Epithelial cell of prostate (primary cell): ENCODE measurements at regions not wholly inside any gene's neighbourhood (a gene's known extent, or its start where the extent isn't known, plus 50 kb on each side); places are given as distances from the start of the nearest gene placed in this dataset.
A peak's percentile ranks its signal among the peaks of the same experiment; 100 is the strongest.
"Not testable (repeated sequence)": the region's sequence is repeated elsewhere in the genome, so short reads cannot be mapped to it uniquely, and the experiment has no call there.

Experiments used
- DNase-seq: peaks from one replicate; pipeline ENCODE4 v3.0.0-alpha.2; 2011; ENCODE audit warnings: low read depth, low spot score
- H3K27ac ChIP-seq: fragments of 450-650 bp; 2 replicates; pipeline ENCODE4 v1.5.1; 2017; ENCODE audit warnings: mild to moderate bottlenecking

GRCh38 chr1:67525053-67525760 lies 95.0 kb upstream of the SERBP1 start:
- no peak for DNase-seq
- H3K27ac ChIP-seq: peak overlapping the region; percentile 44

DNA sequence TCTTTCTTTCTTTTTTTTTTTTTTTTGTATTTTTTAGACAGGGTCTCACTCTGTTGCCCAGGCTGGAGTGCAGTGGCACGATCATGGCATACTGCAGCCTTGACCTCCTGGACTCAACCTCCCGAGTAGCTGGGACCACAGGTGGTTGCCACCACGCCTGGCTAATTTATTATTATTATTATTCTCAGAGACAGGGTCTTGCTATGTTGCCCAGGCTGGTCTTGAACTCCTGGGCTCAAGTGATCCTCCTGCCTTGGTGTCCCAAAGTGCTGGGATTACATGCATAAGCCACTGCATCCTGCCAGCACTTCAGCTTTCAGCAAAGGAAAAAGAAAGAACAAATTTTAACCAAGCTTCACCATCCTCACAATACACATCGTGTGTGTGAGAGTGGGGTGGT lies 97.9 kb upstream of the SERBP1 start:
- H3K27ac ChIP-seq: no peak overlapping the region

GRCh38 chr1:67530071-67530470 lies 99.9 kb upstream of the SERBP1 start:
- H3K27ac ChIP-seq: peak overlapping the region; percentile 69
- DNase-seq: no peak

More for the DNA sequence above, 97.9 kb upstream of the SERBP1 start:
- DNase-seq: no peak

- H3K27ac ChIP-seq: no peak overlapping the region
- no peak for DNase-seq
These were observed 102.4 kb upstream of the SERBP1 start for GRCh38 chr1:67532452-67533216.

- no peak for DNase-seq
- H3K27ac ChIP-seq: peak overlapping the region; percentile 43
These were observed 104.4 kb upstream of the SERBP1 start for GRCh38 chr1:67534627-67535065.

- no peak for DNase-seq
- H3K27ac ChIP-seq: peak overlapping the region; percentile 43
These were observed 105.3 kb upstream of the SERBP1 start for GRCh38 chr1:67535474-67535873.

GRCh38 chr1:67536957-67537666 lies 106.9 kb upstream of the SERBP1 start:
- no peak for DNase-seq
- no peak overlapping the region for H3K27ac ChIP-seq

DNA sequence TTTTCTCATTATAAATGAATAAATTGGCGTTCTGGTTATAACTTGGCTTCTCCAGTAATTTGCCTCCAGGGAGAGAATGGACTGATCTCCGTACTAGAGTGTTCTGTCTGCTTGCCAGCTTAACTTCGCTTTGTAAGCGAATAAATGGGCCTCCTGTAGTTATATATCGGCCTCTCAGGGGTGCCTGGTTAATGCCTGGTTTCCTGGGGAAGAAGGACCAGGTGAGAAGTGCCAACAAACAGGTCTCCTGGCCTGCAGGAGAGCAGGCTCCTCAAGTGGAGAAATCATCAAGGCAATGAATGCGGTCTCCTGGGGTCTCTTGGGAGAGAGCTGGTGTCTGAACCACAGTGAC lies 107.4 kb upstream of the SERBP1 start:
- no peak overlapping the region for H3K27ac ChIP-seq
- no peak for DNase-seq

DNA sequence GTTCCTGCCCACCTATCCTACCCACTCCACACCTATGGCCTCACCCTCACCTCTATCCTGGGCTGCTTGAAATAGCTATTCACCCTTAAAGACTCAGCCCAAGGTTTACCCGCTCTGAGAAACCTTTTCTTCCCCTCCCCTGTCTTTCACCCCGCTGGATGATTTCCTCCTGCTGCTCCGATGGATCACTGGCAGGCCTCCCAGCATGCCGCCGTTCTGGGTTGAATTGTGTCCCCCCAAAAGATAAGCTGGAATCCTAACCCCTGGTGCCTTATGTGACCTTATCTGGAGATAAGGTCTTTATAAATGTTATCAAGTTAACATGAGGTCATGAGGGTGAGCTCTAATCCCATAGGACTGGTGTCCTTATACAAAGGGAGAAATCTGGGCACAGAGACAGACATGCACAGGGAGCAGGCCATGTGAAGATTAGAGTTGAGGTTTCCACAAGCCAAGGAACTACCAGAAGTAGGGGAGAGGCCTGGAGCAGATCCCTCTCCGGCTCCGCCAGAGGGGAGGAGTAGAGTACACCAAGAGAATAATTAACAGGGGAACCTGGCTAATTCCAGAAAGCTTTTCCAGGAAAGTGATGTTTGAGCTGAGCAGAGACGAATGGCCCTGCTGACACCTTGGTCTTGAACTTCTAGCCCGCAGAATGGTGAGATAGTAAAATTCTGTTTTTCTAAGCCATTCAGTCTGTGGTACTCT lies 110.0 kb upstream of the SERBP1 start:
- no peak for DNase-seq

DNA sequence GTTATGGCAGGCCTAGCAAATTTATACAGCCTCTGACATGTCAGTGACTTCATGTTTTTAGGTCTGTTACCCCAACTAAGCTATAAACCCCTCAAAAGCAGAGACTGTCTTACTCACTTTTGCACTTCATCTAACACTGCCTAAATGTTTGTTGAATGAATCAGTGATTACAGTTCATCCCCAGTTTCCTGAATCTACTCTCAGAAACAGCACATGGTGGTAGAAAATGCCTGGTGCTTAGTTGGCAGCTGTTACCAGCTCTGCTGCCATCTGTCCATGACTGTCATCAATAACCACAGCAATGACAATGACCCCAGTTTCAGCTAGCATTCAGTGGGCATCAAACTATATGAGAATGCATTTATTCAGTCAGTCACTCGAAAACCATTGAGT lies 110.5 kb upstream of the SERBP1 start:
- DNase-seq: no peak
- H3K27ac ChIP-seq: peak overlapping the region; percentile 28

More for the DNA sequence above, 110.0 kb upstream of the SERBP1 start:
- peak overlapping the region; percentile 28 for H3K27ac ChIP-seq

- no peak overlapping the region for H3K27ac ChIP-seq
- DNase-seq: no peak
These were observed 112.5 kb upstream of the SERBP1 start for GRCh38 chr1:67542747-67543146.

- no peak overlapping the region for H3K27ac ChIP-seq
- no peak for DNase-seq
These were observed 114.7 kb upstream of the SERBP1 start for GRCh38 chr1:67544921-67545320.

DNA sequence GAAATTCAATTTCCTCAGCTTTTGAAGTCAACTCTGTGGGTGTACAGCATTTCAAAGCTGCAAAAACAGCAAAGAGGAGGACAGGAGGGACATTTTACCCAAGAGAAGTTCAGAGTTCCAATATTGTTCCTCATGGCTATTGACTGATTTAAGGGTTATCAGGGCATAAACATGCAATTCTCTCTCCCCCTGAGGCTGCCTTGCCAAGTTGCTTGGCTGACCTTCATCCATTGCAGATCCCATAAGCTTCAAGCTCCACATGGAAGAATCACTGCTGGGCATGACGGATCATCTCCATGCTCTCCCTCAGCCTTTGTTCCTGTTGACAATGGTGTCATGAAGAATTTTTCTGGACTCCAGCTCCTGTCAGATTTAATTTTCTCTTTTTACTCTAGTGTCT lies 115.2 kb upstream of the SERBP1 start:
- DNase-seq: no peak
- H3K27ac ChIP-seq: no peak overlapping the region

DNA sequence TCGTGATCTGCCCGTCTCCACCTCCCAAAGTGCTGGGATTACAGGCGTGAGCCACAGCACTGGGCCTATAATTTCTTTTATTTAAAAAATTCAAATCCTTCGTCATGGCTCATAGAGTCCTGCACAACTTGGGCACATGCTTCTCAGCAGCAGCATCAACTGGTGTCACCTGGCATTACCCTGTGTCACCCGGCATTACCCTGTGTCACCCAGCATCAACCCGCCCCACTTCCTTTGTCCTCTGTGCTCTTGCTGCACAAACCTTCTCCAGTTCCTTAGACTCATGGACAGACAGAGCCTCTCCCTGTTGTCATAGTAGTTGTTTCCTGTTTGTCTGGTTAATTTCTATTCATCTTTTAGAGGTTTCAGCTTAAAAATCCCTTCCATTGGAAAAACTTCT lies 121.2 kb upstream of the SERBP1 start:
- H3K27ac ChIP-seq: peak overlapping the region; percentile 1
- DNase-seq: no peak

DNA sequence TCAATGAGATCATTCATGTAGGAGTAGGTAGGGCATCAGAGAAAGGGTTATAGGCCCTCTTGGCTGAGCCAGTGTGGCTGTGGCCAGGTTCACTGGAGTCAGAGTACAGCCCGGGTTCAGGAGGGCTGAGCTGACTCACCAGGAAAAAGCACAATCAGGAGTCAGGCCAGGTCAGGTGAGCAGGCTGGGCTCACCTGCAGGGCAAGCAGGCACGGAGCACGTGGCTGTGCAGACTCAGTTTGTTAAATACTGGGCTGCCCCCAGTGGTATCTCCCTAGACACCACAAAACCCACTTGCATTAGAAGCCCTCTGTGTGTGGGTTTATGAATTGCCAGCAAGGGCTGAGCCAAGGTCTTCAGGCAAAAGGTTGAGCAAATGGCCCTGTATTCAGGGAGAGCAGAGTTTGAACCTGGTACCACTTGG lies 122.1 kb upstream of the SERBP1 start:
- peak overlapping the region; percentile 1 for H3K27ac ChIP-seq
- DNase-seq: no peak

GRCh38 chr1:67554204-67554603 lies 124.0 kb upstream of the SERBP1 start:
- not testable (repeated sequence) for DNase-seq, H3K27ac ChIP-seq

DNA sequence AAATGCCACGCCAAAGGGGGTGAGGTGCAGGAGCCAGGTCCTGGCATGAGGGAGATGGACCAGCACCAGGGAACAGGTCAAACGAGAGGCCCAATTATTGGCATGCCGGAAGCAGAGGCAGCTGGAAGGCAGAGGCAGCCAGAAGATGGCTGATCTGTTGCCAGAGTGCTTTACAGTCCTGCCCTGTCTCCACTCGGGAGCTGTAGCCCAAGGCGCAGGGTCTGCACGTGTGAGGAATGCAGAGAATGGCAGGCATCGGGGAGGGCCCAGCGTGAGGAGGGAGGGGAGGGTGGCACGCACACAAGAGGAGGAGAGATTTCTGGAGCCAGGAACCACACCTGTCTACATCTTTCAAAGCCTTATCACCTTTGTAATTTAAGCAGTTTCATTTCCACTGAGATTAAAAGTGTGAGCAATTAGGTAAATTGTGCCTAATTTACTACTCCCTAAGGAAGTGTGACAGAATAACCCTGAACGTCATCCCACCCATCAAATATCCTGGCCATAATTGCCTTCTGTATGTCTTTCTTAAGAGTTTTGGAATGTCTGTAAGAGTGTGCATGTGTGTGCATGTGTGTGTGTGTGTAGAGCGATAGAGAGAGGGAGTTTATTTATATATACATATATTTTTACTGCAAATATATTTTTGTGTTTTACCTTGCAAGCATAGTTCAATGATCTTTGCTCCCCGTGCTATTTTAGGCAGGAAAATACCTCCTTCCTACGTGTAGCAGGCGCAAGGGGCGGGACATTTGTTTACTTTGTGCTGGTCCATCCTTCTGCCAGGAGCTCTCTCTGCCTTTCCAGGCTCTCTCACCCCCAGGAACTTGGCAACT lies 125.5 kb upstream of the SERBP1 start:
- DNase-seq: no peak
- no peak overlapping the region for H3K27ac ChIP-seq

- DNase-seq: no peak
- no peak overlapping the region for H3K27ac ChIP-seq
These were observed 126.2 kb upstream of the SERBP1 start for GRCh38 chr1:67556297-67556900.
